ELF-1 (cell line): ENCODE measurements at regions not wholly inside any gene's neighbourhood (a gene's known extent, or its start where the extent isn't known, plus 50 kb on each side); places are given as distances from the start of the nearest gene placed in this dataset.

Experiments
- DNase-seq: peaks from one replicate; pipeline ENCODE4 v3.0.0-alpha.2; 2016; ENCODE audit warnings: low read depth, low spot score

DNA sequence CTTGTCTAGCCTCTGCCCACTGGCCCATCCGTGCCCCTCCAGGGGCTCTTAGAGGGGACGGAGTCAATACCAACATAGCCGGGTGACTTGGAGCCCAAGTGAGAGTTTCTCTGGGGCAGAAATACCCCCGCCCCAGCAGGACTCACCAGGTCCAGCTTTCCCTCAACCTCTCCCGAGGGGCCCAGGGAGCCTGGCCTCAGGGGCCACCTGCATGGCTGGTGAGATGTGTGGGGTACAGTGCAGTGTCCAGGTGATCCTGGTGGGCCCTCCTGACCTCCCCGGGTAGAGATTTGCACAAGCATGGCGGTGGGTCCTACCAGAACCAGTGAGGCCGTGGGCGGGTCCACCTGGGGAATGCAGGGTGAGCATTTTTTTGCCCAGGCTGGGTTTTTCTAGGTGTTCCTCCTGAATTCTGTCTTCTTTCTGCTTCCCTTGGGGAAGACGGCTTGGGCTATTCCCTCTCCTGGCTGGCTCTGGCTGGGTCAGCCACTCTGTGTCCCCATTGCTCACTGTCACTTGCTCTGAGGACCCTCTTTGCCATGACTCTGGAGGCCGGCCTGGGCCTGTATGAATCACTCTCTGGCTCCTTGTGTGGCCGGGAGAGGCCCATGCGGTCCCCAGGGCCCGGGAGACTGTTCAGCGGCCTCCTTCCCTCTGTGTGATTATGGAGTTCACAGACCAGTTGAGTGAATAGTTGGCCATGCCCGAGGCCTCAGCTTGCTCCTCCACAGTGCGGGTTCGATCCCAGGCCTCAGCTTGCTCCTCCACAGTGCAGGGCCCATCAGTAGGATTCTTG lies 71.0 kb upstream of the NKX1-1 start:
- DNase-seq = no peak

DNA sequence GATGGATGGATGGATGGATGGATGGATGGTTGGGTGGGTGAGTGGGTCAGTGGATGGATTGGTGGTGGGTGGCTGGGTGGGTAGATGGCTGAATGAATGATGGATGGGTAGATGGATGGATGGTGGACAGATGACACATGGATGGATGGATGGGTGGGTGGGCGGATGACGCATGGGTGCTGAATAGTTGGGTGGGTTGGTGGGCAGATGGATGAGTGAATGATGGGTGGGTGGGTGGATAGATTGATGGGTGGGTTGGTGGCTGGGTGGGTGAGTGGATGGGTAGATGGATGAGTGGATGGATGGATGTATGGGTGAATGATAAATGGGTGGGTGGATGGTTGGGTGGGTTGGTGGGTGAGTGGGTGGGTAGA lies 69.9 kb upstream of the NKX1-1 start:
- no peak for DNase-seq

DNA sequence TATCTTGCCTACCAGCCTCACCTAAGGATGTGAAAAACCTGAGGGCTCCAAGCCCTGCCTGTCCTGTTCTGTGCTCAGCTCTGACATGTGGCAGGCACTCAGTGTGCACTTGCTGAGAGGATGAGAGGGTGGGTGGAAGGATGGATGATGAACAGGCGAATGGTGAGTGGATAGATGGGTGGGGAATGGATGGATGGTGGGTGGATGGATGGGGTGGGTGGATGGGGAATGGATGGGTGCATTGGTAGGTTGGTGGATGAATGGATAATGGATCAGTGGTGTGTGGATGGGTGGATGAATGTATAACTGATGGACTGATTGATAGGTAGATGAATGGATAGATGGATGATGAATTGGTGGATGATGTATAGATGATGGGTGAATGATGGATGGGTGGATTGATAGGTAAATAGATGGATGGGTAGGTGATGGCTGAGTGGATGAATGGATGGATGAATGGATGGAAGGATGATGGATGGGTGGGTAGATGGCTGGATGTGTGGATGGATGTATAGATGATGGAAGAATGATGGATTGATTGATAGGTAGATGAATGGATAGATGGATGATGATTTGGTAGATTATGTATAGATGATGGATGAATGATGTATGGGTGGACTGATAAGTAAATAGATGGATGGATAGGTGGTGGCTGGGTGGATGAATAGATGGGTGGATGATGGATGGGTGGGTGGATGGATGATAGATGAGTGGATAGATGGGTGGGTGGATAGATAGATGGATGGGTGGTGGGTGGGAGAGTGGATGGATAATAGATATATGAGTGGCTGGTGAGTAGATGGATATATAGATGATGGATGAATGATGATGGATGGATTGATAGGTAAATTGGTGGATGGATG lies 69.3 kb upstream of the NKX1-1 start:
- no peak for DNase-seq

DNA sequence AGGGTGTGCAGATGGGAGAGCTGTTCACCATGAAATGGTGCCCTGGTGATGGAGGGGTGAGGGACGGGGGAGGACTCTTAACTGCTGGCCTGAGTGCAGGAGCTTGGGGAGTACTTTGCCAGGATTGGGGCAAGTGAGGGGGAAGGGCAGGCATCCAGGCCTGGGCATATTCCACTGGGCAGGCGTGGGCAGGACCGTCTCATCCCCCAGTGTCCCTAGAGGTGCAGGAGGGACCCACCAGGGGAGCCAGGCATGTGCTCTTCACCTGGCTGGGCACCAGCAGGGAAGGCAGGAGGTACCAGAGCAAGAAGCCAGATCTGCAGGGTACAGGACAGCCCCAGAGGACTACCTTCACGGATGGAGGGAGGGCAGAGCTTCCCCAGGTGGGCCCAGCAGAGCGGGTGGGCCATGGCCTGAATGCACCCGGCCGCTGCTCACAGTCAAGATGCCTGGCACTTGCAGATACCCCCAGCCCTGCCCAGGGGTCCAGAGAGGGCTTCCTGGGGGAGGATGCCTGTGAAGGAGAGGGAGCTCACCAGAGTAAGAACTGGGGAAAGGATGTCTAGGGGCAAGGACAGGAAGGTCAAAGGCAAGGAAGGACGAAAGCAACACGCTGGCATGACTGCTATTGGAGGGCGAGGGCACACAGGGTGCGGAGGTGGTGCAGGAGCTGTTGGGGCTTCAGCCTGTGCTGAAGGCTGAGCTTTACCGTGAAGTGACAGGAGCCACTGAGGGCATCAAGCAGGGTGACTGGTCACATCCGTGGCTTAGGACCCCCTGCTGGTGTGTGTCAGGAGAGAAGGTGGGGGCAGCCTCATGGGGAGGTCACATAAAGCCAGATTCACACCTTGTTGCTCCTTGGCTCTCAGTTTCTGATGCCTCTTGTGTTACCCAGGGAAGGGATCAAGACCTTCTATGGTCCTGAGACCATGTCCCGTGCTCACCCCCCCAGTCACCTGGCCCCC lies 68.2 kb upstream of the NKX1-1 start:
- DNase-seq = no peak

DNA sequence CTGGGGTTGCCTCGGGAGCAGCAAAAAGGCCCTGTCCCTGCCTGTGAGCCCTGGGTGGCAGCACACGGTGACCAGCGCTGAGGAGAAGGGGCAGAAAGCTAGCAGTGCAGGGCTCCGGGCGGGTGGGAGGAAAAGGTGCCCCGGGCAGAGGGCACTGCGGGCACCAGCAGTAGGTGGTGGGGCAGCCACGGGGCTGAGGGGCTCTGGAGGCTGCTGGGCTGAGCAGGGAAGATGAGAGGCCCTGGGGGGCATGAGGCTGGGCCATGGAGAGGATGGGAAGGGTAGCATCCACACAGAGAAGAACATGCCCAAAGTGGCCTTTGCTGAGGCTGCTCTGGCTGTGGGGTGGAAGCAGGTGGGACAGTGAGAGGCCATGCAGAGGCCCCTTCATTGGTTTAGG lies 67.5 kb upstream of the NKX1-1 start:
- DNase-seq = no peak

DNA sequence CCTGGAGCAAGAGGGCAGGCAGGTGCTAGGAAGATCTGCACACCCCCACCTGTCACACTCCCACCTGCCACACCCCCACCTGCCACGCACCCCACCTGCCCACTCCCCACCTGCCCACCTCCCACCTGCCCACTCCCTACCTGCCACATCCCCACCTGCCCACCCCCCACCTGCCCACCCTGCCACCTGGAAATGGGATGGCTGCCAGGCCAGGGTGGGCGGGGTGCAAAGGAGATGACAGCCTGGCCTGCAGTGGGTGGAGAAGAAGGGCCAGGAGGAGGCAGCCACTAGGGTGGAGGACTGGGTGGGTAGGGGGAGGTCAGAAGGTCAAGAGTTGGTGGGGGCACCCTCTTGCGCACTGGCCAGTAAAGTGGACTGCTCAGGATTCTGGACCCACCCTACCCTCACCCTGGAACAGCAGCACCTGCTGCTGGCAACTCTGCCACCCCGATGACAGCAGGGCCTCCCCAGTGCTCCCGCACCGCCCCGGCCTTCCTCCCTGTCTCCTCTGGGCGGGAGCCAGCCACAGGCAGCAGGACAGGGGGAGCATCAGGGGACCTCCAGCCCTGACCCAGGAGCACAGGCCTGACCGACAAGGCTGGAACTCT lies 66.8 kb upstream of the NKX1-1 start:
- no peak for DNase-seq

DNA sequence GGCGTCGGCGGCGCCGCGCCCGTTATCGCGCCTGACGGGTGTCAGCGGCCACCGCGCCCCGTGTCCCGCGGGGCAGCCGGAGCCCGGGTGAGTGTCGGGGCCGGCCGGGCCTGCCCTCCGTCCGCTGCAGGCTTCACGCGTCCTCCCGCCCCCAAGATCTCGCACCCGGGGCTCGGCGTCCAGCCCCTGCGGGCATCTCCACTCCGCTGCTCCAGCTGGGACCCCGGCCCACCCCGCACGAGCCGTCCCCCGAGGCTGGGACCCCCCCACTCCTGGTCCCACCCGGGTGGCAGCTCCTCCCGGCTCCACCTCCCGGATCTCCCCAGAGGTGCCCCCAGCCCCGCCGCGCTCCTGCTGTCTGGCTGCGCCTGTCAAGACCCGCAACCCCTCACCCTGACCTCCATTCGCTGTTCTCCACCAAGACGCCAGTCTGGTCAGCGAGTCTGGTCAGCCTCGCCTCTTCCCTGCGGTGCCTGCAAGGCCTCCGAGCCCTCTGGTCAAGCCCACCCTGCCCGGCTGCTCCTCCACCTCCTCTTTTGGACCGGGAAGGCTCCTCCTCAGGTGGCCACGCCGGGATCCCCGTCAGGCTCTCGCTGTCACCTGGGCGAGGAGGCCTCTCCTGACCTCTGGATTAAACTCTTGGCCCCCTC lies 66.0 kb upstream of the NKX1-1 start:
- DNase-seq = no peak

DNA sequence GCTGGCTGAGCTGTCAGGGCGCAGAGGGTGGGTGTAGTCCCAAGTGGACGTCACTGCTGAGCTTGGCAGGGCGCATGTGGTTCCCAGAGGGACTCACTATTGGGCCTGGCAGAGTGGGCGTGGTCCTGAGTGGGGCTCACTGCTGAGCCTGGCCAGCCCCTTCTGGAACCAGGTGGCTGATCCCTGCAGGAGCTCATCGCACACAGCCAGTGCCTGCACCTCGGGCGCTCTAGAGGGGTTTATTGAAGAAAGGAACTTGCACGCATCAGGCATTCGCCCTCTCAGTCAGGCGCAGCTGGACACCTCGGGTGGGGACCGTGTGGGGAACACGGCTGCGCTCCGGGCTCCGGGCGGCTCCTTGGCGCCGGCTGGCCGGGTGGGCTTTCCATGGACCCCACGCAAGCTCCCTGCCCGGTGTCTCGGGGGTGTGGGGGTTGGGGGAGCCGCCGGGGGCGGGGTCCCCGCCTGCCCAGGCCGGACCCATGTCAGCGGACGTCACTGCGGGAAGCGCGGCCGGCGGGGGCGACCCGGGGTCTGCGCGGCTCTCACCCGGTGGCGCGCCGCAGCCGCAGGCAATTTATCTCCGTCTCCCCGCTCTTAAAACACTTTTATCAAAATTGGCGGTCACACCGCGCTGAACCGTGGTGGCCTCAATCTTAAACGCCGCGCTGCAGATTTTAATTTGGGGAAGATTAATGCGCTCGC lies 65.4 kb upstream of the NKX1-1 start:
- DNase-seq = no peak

DNA sequence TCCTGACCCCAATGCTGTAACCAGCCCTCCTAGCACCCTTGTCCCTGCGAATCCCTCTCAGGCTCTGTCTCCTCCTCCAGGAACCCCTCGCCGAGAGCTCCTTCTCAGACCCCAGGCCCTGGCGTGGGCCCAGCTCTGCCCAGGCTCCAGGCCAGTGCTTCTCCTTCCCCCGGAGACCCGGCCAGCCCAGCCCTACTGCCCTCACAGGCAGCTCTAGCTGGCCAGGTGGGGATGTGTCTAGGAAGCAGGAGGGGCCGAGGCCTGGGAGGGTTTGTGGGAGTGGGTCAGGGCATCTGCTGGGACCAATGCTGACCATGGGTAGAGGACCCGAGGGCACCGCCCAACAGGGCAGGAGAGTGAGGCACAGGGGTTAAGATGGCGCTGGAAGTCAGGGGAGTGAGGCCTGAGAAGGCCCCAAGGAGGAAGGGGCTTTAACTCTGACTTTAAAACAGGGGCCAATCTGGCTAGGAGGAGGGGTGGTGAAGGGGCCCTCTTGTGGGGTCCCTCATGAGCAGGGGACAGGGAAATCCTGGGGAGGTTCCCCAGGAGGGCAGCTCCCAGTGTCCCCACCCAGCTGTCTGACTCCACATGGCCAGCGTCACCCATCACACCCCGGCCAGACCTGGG lies 64.7 kb upstream of the NKX1-1 start:
- no peak for DNase-seq

DNA sequence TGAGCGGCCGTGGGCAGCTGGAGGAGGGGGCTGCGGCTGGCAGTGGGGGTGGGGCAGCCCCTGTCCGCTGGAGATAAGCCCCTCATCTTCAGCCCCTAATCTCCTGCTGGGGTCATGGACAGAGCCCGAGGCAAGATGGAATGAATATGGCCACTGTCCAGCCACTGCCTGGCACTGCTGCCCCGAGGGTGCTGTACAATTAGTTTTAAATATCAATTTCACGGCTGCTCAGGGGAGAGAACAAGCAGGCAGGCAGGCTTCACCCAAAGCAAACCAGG lies 64.1 kb upstream of the NKX1-1 start:
- DNase-seq = no peak

DNA sequence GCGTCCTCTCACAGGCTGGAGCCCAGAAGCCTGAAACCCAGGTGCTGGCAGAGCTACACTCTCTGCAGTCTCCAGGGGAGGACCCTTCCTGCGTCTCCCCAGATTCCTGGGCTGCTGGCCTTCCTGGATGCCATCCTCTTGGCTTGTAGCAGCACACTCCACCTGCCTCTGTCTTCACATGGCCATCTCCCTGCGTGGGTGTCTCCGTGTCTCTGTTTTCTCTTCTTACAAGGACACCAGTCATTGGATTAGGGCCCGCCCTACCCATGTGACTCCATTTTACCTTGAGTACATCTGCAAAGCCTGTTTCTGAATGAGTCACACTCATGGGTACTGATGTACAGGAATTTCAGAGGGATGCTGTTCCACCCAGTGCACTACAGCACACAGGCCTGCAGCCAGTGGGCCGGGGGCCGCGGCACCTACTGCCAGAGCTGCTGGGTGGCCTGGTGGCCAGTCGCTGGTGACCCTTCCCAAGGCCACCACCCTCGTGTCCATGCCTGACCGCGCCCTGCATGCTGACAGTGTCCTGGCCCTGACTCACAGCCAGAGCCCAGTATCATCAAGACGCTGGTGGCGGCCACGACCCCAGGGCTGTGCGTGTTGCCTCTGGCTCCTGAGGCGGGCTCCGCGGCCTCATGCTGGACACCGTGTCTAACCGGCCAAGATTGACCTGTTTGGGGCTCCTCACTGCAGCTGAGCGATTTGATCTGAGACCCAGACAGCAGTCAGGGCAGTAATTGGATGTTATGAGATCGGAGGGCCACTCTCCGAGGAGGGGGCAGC lies 63.6 kb upstream of the NKX1-1 start:
- DNase-seq = no peak

DNA sequence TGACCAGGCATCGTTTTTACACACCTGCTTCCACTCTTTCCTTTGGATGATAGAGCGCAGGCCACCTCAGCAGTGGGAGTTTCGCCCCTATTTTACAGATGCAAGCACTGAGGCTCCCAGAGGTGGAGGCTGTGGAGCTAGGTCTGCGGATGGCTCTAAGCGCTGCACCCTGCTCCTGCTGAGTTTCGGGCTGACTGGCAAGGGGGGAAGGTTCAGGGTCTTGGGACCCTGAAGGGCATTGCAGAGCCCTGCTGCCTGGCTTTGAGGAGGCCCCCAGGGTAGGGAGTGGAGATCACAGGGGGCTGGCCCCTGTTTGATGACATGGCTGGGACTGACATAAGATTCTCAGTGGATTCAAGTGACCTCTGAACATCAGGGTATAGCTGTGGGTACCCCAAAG lies 62.8 kb upstream of the NKX1-1 start:
- no peak for DNase-seq

DNA sequence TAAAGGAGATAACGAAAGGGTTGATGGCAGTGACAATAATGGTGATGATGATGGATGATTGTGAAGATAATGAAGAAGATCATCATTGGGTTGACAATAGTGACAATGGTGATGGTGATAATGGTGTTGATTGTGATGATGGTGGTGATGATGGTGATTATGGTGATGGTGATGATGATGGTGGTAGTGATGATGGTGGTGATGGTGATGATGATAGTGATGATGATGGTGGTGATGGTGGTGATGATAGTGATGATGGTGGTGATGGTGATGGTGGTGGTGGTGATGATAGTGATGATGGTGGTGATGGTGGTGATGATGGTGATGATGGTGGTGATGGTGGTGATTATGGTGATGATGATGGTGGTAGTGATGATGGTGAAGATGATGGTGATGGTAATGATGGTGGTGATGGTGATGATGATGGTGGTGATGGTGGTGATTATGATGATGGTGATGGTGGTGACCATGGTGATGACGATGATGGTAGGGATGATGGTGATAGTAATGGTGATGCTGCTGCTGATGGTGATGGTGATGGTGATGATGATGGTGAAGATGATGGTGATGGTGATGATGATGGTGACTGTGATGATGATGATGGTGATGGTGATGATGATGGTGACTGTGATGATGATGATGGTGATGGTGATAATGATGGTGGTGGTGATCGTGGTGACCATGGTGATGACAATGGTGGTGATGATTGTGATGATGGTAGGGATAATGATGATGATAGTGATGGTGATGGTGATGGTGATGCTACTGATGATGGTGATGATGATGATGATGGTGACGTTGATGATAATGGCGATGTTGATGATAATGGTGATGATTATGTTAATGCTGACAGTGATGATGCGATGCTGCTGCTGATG lies 61.6 kb upstream of the NKX1-1 start:
- no peak for DNase-seq

DNA sequence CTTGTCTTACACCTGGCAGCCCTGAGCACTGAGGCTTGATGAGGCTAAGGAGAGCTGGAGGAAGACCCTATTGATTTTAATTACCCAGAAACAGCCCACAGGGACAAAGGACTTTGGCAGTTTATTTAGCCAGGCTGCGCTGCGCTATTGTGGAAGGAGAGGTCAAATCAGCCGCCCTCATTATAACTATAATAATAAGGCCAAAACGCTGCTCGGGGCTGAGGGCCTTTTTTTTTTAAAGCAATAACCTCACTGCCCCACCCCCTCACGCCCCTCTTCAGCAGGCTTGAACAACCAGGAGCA lies 60.6 kb upstream of the NKX1-1 start:
- DNase-seq = no peak

DNA sequence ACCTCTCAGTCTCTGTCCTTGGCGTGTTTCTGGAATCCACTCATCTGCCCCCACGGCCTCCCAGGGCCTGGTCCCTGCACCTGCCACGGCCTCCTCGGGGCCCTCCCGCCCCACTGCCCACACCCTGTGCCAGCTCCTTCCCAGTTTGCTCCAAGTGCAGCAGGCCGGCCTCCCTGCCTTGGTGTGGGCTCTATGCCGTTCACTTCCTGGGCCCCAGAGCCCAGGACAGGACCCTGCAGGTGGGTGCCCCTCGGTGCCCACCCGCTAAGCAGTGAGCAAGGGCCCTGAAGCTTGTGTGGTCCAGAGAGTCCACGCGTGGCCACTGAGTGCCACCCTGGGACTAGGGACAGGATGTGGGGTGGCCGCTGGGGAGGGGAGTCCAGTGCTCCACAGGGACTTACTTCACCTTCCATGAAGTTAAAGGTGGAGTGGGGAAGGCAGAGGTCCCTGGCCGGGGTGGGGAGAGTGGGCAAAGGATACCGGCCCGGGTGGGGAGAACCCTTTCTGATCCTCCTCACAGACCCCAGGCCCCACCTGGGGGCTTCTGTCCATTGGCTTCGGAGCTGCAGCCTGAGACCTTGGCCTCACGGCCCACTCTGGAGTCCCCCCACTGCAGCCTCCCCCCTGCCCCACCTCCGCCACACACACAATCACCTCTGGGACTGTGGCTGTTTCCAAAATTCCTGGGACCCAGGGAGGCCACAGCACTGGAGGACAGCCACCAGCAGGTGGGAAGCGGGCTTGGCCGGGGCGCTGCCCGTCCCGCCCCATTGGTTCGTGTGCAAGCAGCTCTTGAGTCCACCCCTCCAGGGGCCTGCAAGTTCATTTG lies 60.0 kb upstream of the NKX1-1 start:
- DNase-seq = no peak

DNA sequence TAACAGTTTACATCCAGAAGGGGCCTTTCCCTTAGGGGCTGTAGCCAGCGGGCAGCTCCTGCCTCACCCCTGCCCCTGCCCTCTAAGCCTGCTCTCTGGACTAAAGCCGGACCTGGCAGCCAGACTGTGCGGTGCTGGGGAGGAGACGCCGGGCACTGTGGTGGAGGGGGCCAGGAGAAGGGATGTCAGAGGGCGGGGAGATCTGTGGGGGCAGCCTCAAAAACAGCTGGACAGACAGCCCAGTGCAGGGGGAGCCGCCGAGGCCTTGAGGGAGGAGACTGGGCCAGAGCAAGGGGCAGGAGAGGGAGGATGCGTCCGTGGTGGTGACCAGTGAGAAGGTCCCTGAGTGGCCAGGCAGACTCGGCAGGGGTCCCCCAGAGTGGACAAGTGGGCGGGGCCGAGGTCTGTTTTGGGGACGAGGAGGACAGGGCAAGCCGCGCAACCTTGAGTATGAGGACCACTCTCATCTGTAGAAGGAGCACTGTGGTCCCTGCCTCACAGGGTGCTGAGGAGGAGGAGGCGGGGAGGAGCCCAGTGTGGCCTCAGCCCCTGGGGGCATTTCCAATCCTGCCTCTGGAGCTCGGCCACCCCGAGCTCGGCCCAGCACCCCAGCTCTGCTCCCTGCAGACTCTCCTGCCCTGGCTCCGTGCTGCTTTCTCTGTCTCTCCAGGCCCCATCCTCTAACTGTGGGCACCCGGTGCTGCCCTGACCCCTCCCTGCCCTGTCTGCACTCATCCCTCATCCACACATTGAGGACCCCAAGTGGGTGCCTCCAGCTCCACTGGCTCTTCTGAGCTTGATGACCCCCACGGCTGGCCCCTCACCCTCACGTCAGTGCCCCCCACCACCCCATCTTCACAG lies 59.2 kb upstream of the NKX1-1 start:
- no peak for DNase-seq
